ENCODE measurements at regions not wholly inside any gene's neighbourhood (a gene's known extent, or its start where the extent isn't known, plus 50 kb on each side); places are given as distances from the start of the nearest gene placed in this dataset.

- TF ChIP-seq ZBTB33 (IDR thresholded peaks at IDR 0.05; ENCODE audit: borderline replicate concordance, low read depth) = no peak
- no peak for TF ChIP-seq MEF2A (IDR thresholded peaks at IDR 0.05; ENCODE audit: borderline replicate concordance, low read depth)
- TF ChIP-seq JUND (IDR thresholded peaks at IDR 0.05) = no peak
- no peak for TF ChIP-seq SIN3A (IDR thresholded peaks at IDR 0.05; ENCODE audit: borderline replicate concordance, low read depth, low read length)
- TF ChIP-seq RFX5 (IDR thresholded peaks at IDR 0.05; ENCODE audit: low read length) = no peak
- no peak for TF ChIP-seq NFIC (IDR thresholded peaks at IDR 0.05; ENCODE audit: borderline replicate concordance)
- TF ChIP-seq GABPA (IDR thresholded peaks at IDR 0.05; ENCODE audit: low read depth) = no peak
- no peak for TF ChIP-seq MXI1 (IDR thresholded peaks at IDR 0.05; ENCODE audit: low read depth, low read length)
These were observed 316.4 kb upstream of the MYOCD start (continued) for GRCh38 chr17:12349297-12349696.

- Histone ChIP-seq H3K9ac (no peak overlapping the region), H3K36me3 (replicated peaks in 1 of 2; ENCODE audit: control insufficient read depth in 1 of 2, insufficient read depth in 2 of 2, low read length in 1 of 2) (no peaks in the 10 kb centered on the region), H3F3A (replicated peaks; ENCODE audit: insufficient read depth) (no peaks in the 10 kb centered on the region), H3K27ac (ENCODE audit: low read depth in 2 of 2, low read length in 1 of 2) (no peak overlapping the region), H3K27me3 (ENCODE audit: insufficient read depth) (no peaks in the 10 kb centered on the region), H3K4me1 (ENCODE audit: control insufficient read depth in 1 of 2, insufficient read depth in 2 of 2, low read depth in 1 of 2, low read length in 1 of 2) (no peaks in the 10 kb centered on the region), H3K9me3 (no peaks in the 10 kb centered on the region), H3K9me2 (no peaks in the 10 kb centered on the region), H3K4me3 (ENCODE audit: low read depth in 2 of 2, low read length in 1 of 2) (no peak overlapping the region), H2AFZ (ENCODE audit: low read depth) (no peak overlapping the region), H3K4me2 (no peak overlapping the region), H4K20me1 (ENCODE audit: insufficient read depth) (no peaks in the 10 kb centered on the region), H3K79me2 (ENCODE audit: insufficient read depth) (no peaks in the 10 kb centered on the region)
- TF ChIP-seq CHD2 (IDR thresholded peaks at IDR 0.05; ENCODE audit: low read length, partially characterized antibody) = no peak
- TF ChIP-seq NRF1 (IDR thresholded peaks at IDR 0.05; ENCODE audit: low read depth, low read length) = no peak
- TF ChIP-seq GATA2 (CRISPR knock-in tag; IDR thresholded peaks at IDR 0.05) = no peak
- TF ChIP-seq JUND (IDR thresholded peaks at IDR 0.05) = no peak
- no peak for TF ChIP-seq EP300 (IDR thresholded peaks at IDR 0.05; ENCODE audit: borderline replicate concordance in 1 of 2, low read depth in 1 of 2, low read length in 1 of 2)
- no peak for TF ChIP-seq USF1 (IDR thresholded peaks at IDR 0.05; ENCODE audit: borderline replicate concordance, low read depth)
- TF ChIP-seq NFIC (IDR thresholded peaks at IDR 0.05; ENCODE audit: borderline replicate concordance) = no peak
- TF ChIP-seq MXI1 (IDR thresholded peaks at IDR 0.05; ENCODE audit: low read depth, low read length) = no peak
- no peak for DNase-seq
- POLR2A ChIA-PET = no interaction called here
- 16% methylated on average over 5 of the region's 5 CpGs for WGBS (ENCODE audit: low lambda C conversion rate)
- CTCF ChIA-PET = no interaction called here
These were observed 313.6 kb upstream of the MYOCD start for GRCh38 chr17:12352127-12352526.

- Histone ChIP-seq H3K4me3 (ENCODE audit: low read depth in 2 of 2, low read length in 1 of 2) (no peak overlapping the region), H3K79me2 (ENCODE audit: insufficient read depth) (no peaks in the 10 kb centered on the region), H3K27ac (ENCODE audit: low read depth in 2 of 2, low read length in 1 of 2) (no peak overlapping the region), H3K9ac (no peak overlapping the region), H3K9me2 (no peaks in the 10 kb centered on the region), H4K20me1 (ENCODE audit: insufficient read depth) (no peaks in the 10 kb centered on the region), H3F3A (replicated peaks; ENCODE audit: insufficient read depth) (no peaks in the 10 kb centered on the region), H2AFZ (ENCODE audit: low read depth) (no peak overlapping the region), H3K36me3 (replicated peaks in 1 of 2; ENCODE audit: control insufficient read depth in 1 of 2, insufficient read depth in 2 of 2, low read length in 1 of 2) (no peaks in the 10 kb centered on the region), H3K4me1 (ENCODE audit: control insufficient read depth in 1 of 2, insufficient read depth in 2 of 2, low read depth in 1 of 2, low read length in 1 of 2) (no peaks in the 10 kb centered on the region), H3K27me3 (ENCODE audit: insufficient read depth) (no peaks in the 10 kb centered on the region; the same call in 1 of the 2 replicates), H3K4me2 (no peak overlapping the region), H3K9me3 (no peaks in the 10 kb centered on the region)
- ChIA-PET POLR2A (no interaction called here), CTCF (interaction anchor here (1.2 kb wide), 1 partner anchor 39 kb away, joined by 4 read pairs; no protein-coding TSS in a partner anchor)
- 4% methylated on average over 2 of the region's 2 CpGs for WGBS (ENCODE audit: low lambda C conversion rate)
- no peak for DNase-seq
- TF ChIP-seq USF2 (IDR thresholded peaks at IDR 0.05; ENCODE audit: borderline replicate concordance, low read depth, low read length) (no peak), FOSL2 (IDR thresholded peaks at IDR 0.05; ENCODE audit: borderline replicate concordance, low read depth) (no peak), EP300 (IDR thresholded peaks at IDR 0.05; ENCODE audit: borderline replicate concordance in 1 of 2, low read depth in 1 of 2, low read length in 1 of 2) (no peak), TEAD4 (IDR thresholded peaks at IDR 0.05; ENCODE audit: borderline replicate concordance, insufficient read depth) (no peak), JUND (IDR thresholded peaks at IDR 0.05) (no peak), RCOR1 (IDR thresholded peaks at IDR 0.05; ENCODE audit: low read length) (no peak), MAX (IDR thresholded peaks at IDR 0.05; ENCODE audit: low read depth) (no peak), SMC3 (IDR thresholded peaks at IDR 0.05; ENCODE audit: low read depth, low read length) (no peak), NFIC (IDR thresholded peaks at IDR 0.05; ENCODE audit: borderline replicate concordance) (no peak), FOXJ3 (CRISPR knock-in tag; IDR thresholded peaks at IDR 0.05) (no peak), MEF2A (IDR thresholded peaks at IDR 0.05; ENCODE audit: borderline replicate concordance, low read depth) (no peak), MXI1 (IDR thresholded peaks at IDR 0.05; ENCODE audit: low read depth, low read length) (no peak), RAD21 (IDR thresholded peaks at IDR 0.05; ENCODE audit: low read length) (no peak), GABPA (IDR thresholded peaks at IDR 0.05; ENCODE audit: low read depth) (no peak), EZH2phosphoT487 (IDR thresholded peaks at IDR 0.05; ENCODE audit: borderline replicate concordance, low read depth) (no peak), NRF1 (IDR thresholded peaks at IDR 0.05; ENCODE audit: low read depth, low read length) (no peak)
These were observed 308.1 kb upstream of the MYOCD start for GRCh38 chr17:12357600-12357999.

Measured in SK-N-SH (cell line).